HG02938 (cell line): ENCODE measurements at regions not wholly inside any gene's neighbourhood (a gene's known extent, or its start where the extent isn't known, plus 50 kb on each side); places are given as distances from the start of the nearest gene placed in this dataset.

Experiments used
- ATAC-seq: cut with Tn5 transposase; IDR thresholded peaks from one replicate; pipeline ENCODE4 v1.9.1; 2021; ENCODE audit warnings: mild to moderate bottlenecking, moderate library complexity; ENCODE audit not compliant: unreplicated experiment

DNA sequence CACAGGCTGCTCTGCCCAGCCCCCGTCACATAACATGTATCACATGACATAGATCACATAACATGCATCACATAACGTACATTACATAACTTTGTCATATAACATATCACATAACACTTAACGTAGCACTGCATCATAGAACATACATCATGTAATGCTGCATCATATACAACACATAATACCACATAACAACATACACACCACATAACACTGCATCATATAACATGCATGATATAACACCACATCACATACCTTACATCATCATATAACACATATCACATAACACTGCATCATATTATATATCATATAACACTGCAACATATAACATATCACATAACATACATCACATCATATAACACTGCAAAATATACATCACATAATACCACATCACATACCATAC is 83.8 kb downstream of the AXIN2 start:
- ATAC-seq: no peak

DNA sequence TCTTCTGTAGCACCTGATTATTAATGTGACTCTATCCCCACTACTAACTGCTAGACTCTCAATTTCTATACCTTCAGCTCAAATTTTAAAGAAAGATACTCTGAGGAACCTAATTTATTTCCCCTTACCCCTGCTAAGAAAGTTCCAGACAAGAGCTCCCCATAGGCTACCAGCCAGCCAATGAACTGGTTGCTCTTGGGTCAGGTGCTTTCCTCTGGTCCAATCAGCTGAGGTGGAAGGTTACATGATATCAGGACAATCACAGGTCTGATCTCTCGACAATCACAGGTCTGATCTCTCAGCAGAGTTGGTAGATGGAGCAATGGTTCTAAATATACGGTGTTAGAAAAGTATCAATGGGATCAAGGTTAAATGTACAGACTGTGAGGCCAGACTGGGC is 86.8 kb downstream of the AXIN2 start:
- no peak for ATAC-seq

DNA sequence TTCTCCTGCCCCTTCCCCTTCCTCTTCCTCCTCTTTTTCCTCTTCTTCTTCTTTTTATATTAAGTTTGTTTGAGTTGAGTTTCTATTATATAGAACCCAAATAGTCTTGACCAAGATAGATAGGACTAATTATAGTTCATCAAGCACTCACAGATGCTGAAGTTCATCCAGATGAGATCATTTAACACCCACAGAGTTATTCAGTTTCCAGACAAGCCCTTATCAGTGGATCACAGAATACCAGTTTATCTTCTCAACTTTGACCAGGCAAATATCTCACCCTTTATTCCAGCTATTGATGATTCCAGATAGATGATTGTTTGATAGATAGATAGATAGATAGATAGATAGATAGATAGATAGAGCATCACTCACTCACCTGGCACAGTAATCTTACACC is 87.5 kb downstream of the AXIN2 start:
- no peak for ATAC-seq

DNA sequence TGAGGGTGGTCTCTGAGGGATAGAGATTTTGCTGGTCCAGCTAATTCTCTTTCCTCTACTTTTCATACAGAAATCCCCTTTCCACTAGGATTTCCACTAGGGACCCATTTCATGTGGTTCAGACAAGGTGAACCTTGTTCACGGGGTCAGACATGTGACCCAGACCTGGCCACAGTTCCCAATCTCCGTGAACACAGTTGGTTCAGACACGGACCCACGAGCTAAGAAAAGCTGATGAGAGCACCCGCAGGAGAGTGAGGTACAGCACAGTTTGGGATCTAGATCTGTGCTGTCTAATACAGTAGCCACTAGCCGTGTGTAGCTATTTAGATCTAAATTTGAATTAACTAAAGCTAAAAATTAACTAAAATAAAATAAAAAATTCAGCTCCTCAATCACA is 88.1 kb downstream of the AXIN2 start:
- no peak for ATAC-seq

DNA sequence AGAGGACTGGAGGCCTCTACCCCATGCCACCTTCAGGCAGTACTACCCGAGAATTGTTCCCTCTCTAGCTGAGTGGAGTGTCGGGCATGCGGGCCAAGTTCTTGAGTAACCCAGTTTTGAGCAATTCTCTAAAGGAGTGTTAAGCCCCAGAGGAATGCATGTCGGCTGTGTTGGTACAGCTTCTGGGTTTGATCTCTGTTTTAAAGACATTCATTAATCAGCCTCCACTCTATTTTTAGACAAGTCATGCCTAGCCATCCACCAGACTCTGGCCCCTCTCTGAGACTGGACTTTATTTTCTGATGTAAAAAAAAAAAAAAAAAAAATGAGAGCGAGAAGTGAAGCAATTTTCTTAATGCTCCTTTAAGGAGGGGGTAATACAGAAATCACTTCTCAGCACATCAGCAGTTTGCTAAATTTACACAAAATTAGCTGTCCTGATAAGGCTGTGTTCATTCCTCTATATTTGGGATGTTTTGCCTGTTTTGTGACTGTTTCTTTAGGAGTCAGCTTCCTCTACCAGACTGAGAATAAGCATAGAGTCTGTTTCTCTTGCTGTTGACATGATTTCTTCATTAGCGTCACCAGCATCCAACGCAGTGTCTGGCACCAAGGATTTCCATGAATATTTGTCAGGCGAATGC is 88.7 kb downstream of the AXIN2 start:
- ATAC-seq: no peak

DNA sequence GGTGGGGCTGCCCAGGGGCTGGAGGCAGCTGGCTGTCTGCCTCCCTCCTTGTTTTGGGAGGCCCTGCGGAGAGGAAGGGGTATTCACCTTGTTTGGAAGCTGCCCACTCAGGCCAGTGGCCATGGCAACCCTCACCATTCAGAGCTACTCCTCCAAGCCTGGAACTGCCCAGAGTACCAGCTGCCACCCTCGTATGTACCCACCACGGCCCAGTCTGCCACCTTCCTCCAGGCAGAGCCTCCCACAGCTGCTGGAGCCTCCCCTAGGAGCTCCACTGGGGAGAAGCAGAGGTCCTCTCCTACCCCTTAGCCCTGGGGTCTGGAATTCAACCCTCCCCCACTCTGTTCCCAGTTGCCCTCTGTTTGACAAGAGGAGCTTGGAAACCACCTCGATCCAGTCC is 90.7 kb downstream of the AXIN2 start:
- ATAC-seq: no peak

DNA sequence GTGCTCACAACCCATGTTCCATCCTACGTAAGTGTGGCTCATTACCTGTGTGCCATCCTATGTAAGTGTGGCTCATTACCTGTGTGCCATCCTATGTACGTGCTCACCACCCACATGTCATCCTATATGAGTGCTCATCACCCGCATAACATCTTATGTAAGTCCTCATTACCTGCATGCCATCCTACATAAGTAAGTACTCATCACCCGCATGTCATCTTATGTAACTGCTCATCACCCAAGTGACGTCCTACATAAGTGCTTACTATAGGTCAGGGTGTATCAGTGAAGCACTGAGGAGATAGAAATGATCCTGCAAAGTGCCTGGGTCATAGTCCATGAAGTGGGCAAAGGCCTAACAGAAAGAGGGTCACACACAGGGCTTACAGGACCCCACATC is 93.1 kb downstream of the AXIN2 start:
- ATAC-seq: no peak

DNA sequence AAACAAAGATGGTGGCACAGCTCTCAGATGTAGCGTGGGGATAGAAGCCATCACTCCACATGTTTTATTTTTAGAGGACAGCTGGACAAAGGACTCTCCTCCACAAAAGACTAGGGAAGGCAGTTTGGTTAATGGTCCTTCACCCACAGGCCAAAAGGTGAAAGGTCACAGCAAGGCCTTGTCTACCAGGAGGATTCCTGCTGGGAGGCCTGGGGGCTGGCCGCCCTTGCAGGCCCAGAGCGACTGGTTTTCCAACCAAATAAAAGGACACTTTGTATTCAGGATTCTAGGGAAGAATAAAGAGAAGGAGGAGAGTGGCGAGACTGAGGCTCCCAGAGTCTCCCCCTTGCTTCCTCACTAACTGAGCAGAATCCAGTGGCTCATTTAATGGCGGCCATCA is 94.3 kb downstream of the AXIN2 start:
- no peak for ATAC-seq

DNA sequence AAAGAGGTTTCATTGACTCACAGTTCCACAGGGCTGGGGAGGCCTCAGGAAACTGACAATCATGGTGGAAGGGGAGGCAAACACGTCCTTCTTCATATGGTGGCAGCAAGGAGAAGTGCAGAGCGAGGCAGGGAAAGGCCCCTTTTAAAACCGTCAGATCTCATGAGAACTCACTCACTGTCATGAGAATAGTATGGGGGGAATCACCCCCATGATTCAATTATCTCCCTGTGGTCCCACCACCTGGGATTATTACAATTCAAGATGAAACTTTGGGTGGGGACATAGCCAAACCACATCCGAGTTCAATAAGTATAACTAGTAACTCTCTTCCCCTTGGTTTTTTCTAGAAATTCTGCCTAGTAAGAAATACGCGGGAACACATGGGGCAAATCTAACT is 94.9 kb downstream of the AXIN2 start:
- no peak for ATAC-seq

DNA sequence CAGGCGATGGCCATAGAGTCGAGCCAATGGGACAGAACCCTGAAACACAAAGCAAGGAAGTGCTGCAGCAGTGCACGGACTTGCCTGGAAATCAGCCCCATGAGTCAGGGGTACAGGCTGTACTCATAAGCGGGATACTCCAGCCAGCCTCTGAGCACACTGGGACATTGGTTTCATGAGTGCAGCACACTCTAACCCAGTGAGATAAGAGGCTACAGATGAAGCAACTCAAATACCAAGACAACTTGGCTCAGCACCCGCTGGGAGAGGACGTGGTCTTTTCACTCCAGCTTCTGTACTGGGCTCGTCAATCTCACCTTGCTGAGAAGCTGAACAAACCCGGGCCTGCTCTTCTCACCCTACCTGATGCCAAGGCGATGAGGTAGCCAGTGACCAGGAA is 98.2 kb downstream of the AXIN2 start:
- no peak for ATAC-seq

DNA sequence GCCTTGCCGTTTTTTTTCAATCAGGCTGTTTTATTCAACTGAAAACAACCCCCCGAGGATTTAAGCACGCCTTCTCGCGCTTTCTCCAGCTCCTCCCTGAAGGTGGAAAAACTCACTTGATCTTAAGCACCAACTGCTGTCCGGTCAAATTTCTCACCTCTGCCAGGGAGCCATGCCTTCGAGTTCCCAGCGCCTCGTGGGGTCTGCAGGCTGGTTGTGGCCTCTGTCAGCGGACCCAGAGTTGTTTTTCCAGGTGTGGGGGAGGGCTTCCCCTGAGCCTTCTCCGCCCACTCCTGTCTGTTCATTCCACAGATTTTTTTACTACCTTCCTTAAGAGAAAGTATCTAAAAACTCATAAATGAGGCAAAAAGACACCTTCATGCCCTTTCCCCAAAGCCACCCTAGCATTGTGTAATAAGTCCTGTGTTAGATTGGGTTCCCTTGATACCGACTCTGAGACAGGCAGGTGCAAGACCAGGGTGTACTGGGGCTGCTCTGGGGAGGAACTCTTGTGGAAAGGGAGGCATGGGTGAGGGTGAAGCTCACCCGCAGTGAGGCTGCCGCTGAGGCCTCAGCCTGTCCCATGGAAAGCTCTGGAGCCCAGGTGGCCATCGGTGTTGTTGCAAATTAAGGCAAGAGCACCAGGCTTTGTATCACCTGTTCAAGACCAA is 101.6 kb downstream of the AXIN2 start:
- no peak for ATAC-seq

DNA sequence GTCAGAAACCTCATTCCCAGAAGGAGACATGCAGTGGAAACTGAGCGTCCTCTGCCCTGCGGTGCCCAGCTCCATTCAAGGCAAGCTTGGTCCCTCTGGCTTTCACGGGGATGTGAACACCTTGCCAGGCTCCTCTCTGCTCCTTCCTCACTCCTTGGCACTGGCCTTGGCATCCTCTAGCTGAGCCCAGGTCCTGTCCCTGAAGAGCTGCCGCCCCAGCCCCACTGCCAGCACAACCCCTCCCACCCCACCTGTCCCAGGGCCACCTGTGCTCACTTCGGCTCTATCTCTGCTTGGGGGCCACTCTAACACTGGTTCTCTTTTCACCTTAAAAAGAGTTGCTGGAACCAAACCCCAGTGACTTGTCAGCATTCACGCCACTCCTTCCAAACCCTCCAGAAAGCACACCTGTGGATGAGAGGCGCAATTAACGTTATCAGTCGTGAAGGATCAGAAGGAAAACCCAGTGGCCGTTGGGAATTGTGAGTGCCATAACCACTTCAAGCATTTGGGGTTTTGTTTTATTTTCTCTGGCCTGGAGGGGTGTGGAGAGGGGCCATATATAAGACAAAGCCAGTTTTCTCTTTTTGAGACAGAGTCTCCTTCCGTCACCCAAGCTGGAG is 103.7 kb downstream of the AXIN2 start:
- no peak for ATAC-seq

DNA sequence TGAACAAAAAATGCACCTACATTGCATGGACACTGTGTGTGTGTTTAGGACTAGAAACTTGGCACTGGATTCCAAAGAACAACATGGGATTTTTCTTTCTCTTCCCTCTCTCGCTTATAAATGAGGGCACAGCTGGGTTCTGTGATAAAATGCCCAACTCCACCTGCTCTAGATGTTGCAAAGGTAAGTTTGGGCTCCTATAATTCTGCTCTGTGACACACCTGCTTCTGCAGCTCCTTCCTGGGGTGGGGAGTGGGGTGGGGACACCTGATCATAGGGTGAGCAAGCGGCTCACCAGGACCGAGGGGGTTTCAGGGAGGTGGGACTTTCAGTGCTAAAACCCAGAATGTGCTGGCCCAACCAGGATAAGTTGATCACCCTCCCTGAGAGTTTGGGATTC is 104.3 kb downstream of the AXIN2 start:
- no peak for ATAC-seq

DNA sequence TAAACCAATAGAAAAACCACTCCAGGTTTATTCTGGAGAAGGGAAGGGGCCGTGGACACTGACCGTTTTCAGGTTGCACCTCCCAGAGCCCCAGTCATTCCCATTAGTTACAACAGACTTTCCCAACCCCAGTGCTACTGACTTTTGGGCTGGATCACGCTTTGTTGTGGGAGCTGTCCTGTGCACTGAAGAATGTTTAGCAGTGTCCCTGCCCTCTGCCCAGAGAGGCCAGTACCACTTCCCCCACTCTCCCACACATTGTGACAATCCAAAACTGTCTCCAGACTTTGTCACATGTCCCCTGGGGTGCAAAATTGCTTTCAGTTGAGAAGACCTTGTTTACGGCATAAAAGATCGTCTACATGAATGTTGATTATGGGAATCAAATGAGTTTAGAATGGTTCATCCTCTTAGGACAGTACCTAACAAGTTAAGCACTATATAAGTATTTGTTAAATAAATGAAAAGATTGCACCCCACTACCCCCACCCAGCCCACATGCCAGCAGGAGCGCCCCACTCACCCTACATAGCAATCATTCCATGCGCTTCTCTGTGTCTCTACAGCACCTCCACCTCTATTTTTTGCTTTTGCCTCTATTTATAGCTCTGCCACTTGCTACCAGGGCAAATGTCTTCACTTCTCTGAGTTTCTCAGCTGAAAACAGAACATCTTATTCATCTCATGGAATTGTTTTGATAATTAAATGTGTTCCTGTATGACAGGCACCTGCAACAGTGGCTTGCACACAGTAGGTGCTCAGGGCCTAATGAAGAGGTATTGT is 104.9 kb downstream of the AXIN2 start:
- ATAC-seq: no peak

DNA sequence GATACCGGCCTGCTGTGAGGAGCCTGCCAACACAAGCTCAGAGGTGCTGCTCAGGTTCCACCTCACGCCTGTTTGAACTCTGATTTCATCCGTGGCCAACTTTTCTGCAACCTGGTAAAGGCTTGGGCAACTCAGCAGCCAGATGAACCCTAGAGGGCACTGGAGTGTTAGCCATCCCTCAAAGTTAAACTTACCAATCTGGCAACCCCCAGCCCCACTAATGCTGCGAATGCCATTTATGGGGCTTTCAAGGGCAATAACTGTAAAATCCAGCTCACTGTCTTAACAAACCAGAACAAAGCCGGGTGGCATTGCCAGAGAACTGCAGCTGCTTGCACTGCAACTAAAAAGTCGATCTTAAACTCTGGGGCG is 105.5 kb downstream of the AXIN2 start:
- ATAC-seq: no peak

DNA sequence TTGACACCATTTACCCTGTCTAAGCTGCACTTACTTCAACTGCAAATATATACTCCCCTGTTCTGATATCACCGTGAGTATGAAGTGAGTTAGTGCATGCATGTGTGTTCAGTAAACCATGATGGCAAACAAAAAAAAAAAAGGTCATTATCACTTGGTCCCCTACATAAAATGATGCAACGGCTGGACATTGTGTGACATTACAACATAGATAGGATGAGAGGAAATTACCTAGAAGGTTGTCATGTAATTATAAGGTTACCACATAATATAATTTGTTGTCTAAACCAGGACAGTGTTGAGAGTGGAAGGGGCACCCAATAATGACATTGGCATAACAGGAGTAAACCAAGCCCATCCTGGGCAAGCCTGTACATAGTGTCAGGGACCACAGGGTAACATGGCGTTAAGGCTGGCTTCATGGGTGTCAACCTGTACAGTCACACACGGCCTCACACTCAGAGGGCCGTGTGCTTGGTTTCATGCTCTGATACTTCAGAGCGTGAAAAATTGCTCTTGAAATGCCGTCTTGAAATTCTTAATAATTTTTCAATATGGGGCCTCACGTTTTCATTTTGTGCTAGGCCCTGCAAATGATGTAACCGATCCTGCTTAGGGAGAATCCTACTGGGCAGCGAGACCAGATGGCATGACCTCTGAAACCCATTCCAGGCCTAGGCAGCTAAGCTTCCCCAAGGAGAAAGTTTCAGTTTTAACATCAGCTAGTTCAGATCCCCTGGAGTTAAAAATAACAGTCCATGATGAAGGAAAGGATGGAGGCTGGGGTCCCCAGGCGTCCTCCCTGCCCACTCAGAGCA is 106.1 kb downstream of the AXIN2 start:
- no peak for ATAC-seq

DNA sequence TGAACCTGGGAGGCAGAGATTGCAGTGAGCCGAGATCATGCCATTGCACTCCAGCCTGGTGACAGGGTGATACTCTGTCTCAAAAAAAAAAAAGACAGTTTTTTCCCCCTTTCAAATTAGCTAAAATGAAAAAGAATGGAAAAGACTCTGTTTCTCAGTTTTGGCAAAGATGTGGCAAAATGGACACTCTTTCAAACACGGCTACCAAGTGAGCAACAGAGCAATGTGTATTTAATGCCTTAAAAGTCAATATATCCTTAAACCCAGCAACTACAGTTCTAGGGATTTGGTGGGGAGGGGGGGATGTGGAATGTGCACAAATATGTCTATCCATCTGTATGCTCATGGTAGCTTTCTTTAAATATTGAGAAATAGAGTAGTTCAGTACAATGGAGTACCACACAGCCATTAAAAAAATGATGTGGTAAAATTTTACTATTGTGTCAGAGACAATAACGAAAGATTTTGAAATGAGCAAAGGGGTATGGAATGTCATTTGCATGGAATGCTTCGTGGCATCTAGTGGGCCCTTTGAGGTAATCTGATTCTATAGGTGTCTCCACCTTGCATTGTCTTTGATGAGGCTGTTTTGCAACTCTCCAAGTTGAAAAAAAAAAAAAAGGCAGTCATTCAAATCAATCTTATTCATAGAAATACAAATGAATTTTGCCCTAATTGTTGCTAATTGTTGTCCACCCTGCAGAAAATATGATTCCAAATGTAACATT is 108.1 kb downstream of the AXIN2 start:
- no peak for ATAC-seq

DNA sequence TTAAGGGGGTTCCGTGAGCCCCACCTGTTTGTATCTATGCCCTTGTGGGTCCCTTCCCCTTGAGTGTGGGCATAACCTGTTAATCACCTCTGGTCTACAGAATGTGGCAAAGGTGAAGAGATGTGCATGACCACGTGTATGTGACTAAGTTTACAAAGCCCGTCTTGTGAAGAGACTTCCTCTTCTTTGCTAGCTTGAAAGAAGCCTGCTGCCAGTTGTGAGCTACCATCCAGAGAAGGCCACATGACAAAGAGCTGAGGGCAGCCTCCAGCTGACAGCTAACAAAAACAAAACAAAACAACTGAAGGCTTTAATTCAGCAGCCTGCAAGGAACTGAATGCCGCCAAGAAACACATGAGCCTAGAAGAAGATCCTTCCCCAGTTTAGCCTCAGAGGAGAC is 112.0 kb downstream of the AXIN2 start:
- no peak for ATAC-seq

DNA sequence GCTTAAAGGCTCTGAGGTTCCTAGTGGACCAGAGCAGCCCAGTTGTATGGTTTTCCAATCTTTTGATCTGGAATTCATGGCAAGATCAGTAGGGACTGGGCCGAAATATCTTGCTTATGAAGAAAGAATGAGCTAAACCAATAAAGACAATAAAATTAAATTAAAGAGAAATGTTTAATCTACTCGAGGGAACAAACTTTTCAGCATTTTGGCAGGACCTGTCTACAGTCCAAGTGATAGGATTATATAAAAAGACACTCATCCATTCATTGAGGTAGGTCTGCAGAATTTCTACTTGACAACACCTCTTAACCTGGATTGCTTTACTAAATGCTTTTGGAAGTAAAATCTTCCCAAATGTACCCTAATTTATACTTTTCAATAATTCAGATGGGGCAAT is 113.6 kb downstream of the AXIN2 start:
- no peak for ATAC-seq

DNA sequence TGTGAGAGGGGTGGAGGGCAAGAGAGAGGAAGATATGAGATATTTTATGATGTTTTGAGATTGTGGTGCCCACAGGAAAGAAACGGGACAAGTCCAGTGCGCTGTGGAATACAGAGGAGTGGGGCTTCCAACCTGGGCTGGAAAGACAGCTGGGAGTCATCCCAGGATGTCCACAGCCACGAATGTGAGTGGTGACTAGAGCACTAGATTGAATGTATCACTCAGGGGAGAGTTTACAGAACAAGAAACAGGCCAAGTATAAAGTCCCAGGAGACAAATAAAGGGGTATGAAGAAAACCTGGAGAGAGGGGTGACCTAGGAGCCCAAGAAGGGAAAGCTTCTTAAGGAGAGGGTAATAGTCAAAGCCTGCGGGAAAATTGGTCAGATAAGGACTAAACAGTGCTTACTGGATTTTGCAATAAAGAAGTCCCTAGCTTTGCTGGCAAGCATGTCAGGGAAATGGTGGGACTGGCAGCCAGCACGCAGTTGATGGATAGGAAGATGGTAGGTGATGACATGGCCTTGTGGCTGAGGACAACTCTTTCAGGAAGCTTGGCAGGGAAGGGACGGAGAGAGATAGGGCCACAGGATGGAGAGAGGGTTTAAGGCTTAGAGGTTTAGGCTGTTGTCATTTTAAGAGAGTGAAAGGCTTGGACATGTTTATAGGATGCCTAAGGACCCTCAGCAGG is 114.5 kb downstream of the AXIN2 start:
- ATAC-seq: no peak
